CD4-positive, alpha-beta T cell (primary cell): ENCODE measurements at regions not wholly inside any gene's neighbourhood (a gene's known extent, or its start where the extent isn't known, plus 50 kb on each side); places are given as distances from the start of the nearest gene placed in this dataset.
"Not testable (repeated sequence)": the region's sequence is repeated elsewhere in the genome, so short reads cannot be mapped to it uniquely, and the experiment has no call there.

Source experiments
- ATAC-seq: fragments of 200-7000 bp; cut with Tn5 transposase; one replicate; pipeline ENCODE4 v1.10.0; 2022; ENCODE audit warnings: mild to moderate bottlenecking; ENCODE audit not compliant: poor library complexity
- CTCF ChIA-PET: fragments of 350-600 bp; sonication (Branson Sonifier 250); formaldehyde crosslinking; loops from one replicate; lab custom pipeline; 2021; ENCODE audit warnings: antibody characterized with exemption, inconsistent platforms; lab: Charles Lee
- POLR2A ChIA-PET: fragments of 350-600 bp; sonication (Branson Sonifier 250); formaldehyde crosslinking; loops from one replicate; lab custom pipeline; 2021; ENCODE audit warnings: antibody characterized with exemption, inconsistent platforms; lab: Charles Lee
- DNase-seq, 14 experiments: peaks; one replicate each; pipeline ENCODE4 v3.0.0-alpha.2; 2013 to 2020; ENCODE audit warnings: mixed read lengths in 2 of 14
- H3K27ac ChIP-seq, 2 donors: one replicate each; pipeline versions ENCODE4 v1.5.1 to v1.7.0; 2013; ENCODE audit warnings: low read length in 2 of 2, low read depth in 1 of 2, mild to moderate bottlenecking in 1 of 2
- H3K27me3 ChIP-seq, 2 experiments: 1 replicate in 1 of 2; 2 replicates in 1 of 2; pipeline versions ENCODE4 v1.6.1 to v1.7.0; 2013; ENCODE audit warnings: low read length in 2 of 2, control low read depth in 1 of 2, mild to moderate bottlenecking in 1 of 2, moderate library complexity in 1 of 2; ENCODE audit not compliant: insufficient read depth in 2 of 2, control insufficient read depth in 1 of 2
- H3K36me3 ChIP-seq: one replicate; pipeline ENCODE4 v1.6.1; 2013; ENCODE audit warnings: low read length, control low read depth; ENCODE audit not compliant: insufficient read depth
- H3K4me1 ChIP-seq: one replicate; pipeline ENCODE4 v1.6.1; 2013; ENCODE audit warnings: low read length, control low read depth; ENCODE audit not compliant: insufficient read depth
- H3K4me3 ChIP-seq: one replicate; pipeline ENCODE4 v1.5.1; 2013; ENCODE audit warnings: mild to moderate bottlenecking, low read length, moderate library complexity
- H3K9me3 ChIP-seq, 2 experiments: 1 replicate in 1 of 2; 2 replicates in 1 of 2; pipeline versions ENCODE4 v1.6.1 to v1.7.0; 2013; ENCODE audit warnings: low read length in 2 of 2, mild to moderate bottlenecking in 2 of 2, control low read depth in 1 of 2, moderate library complexity in 1 of 2; ENCODE audit not compliant: control insufficient read depth in 1 of 2, insufficient read depth in 1 of 2
- H3K27ac Mint-ChIP-seq: one replicate; pipeline ENCODE4 v1.8.0; 2020; ENCODE audit warnings: mixed read lengths
- H3K27me3 Mint-ChIP-seq: one replicate; pipeline ENCODE4 v1.8.0; 2021; ENCODE audit warnings: mixed read lengths
- H3K36me3 Mint-ChIP-seq: one replicate; pipeline ENCODE4 v1.8.0; 2021; ENCODE audit warnings: low read depth, mixed read lengths
- H3K4me1 Mint-ChIP-seq: one replicate; pipeline ENCODE4 v1.8.0; 2021; ENCODE audit warnings: low read depth, mixed read lengths
- H3K4me3 Mint-ChIP-seq: one replicate; pipeline ENCODE4 v1.8.0; 2020; ENCODE audit warnings: mild to moderate bottlenecking, mixed read lengths
- H3K9me3 Mint-ChIP-seq: one replicate; pipeline ENCODE4 v1.8.0; 2020; ENCODE audit warnings: mixed read lengths
- CTCF ChIP-seq: fragments of 200-600 bp; IDR thresholded peaks from one replicate; pipeline ENCODE4 v1.8.0; 2022; ENCODE audit warnings: antibody characterized with exemption, mild to moderate bottlenecking
- intact Hi-C, 2 experiments: fragments of 100-400 bp; cut with DNase I in 1 of 2; cut with micrococcal nuclease in 1 of 2; formaldehyde crosslinking; loops; one replicate each; pipeline versions ENCODE4 v1.15.1 to v1.9.0; 2023 to 2025; cut with DNase I, micrococcal nuclease

DNA sequence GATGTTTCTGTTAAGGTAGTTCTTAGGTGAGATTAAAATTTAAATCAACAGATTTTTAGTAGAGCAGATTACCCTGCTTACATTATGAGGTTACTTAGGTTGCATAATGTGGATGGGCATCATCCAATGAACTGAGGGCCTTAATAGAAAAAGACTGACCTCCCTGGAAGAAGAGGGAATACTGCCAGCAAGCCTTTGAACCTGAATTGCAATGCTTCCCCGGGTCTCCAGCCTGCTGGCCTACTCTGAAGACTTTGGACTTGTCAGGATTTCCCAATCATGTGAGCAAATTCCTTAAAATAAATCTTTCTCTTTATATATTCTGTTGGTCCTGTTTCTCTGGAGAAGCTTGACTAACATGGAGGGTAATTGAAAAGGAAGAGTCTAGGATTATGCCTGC, 542.1 kb upstream of the ARRDC3 start:
- Histone ChIP-seq H3K27me3 (no peaks in the 10 kb centered on the region), H3K9me3 (no peaks in the 10 kb centered on the region), H3K4me1 (no peaks in the 10 kb centered on the region), H3K27ac (no peak overlapping the region), H3K4me3 (no peak overlapping the region), H3K36me3 (no peaks in the 10 kb centered on the region)
- Mint-ChIP-seq H3K4me3 (no peak overlapping the region), H3K27me3 (no peaks in the 10 kb centered on the region), H3K9me3 (no peaks in the 10 kb centered on the region), H3K27ac (no peak overlapping the region), H3K4me1 (no peaks in the 10 kb centered on the region), H3K36me3 (no peaks in the 10 kb centered on the region)
- intact Hi-C loops: no loop called here
- TF ChIP-seq CTCF: no peak
- DNase-seq (no peak), ATAC-seq (no peak)
- CTCF ChIA-PET: no interaction called here
- POLR2A ChIA-PET: no interaction called here

- H3K4me3 Mint-ChIP-seq, H3K4me3 ChIP-seq, H3K27ac Mint-ChIP-seq, H3K4me1 Mint-ChIP-seq, H3K36me3 ChIP-seq, ATAC-seq, H3K27me3 ChIP-seq, H3K27ac ChIP-seq, H3K27me3 Mint-ChIP-seq, H3K9me3 Mint-ChIP-seq, CTCF ChIA-PET, H3K4me1 ChIP-seq, intact Hi-C loops, H3K36me3 Mint-ChIP-seq, POLR2A ChIA-PET: not testable (repeated sequence)
- peak in 1 of 14 experiments; percentile 3 for DNase-seq
- peaks cover 0 to 15% of the 10 kb centered on the region in 2 experiments for H3K9me3 ChIP-seq
Measured at GRCh38 chr5:91917037-91917814, 534.1 kb upstream of the ARRDC3 start.

- no peaks in the 10 kb centered on the region for H3K9me3 ChIP-seq
- no peak for TF ChIP-seq CTCF
- no peaks in the 10 kb centered on the region for H3K4me1 ChIP-seq
- no peaks in the 10 kb centered on the region for H3K4me1 Mint-ChIP-seq
- H3K4me3 Mint-ChIP-seq: no peak overlapping the region
- no peaks in the 10 kb centered on the region for H3K27me3 ChIP-seq
- CTCF ChIA-PET: no interaction called here
- no peak overlapping the region for H3K27ac ChIP-seq
- H3K27ac Mint-ChIP-seq: no peak overlapping the region
- no peaks in the 10 kb centered on the region for H3K36me3 ChIP-seq
- DNase-seq (no peak), ATAC-seq (no peak)
- no peaks in the 10 kb centered on the region for H3K27me3 Mint-ChIP-seq
- intact Hi-C loops: no loop called here
- H3K4me3 ChIP-seq: no peak overlapping the region
- H3K9me3 Mint-ChIP-seq: no peaks in the 10 kb centered on the region
- POLR2A ChIA-PET: no interaction called here
- no peaks in the 10 kb centered on the region for H3K36me3 Mint-ChIP-seq
Measured at GRCh38 chr5:91910655-91911054, 527.5 kb upstream of the ARRDC3 start.

DNA sequence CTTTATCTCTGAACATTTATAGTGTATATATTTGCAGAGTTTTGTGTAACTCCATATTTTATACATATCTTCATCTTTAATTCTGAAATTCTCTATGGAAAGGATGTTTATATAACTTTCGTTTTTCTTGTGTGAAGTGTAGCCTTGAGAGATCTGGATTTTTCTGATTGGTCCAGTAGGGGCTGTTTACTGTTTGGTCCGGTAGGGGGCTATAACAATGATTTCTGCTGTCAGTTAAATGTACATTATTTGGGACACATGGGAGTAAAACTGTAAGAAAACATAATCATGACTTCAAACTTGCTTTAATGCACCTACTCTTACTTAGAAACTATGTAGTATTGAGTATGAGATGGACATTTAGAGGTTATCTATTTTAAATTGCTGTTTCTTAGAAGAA, 527.1 kb upstream of the ARRDC3 start:
- Mint-ChIP-seq H3K9me3 (no peaks in the 10 kb centered on the region), H3K36me3 (no peaks in the 10 kb centered on the region), H3K4me1 (no peaks in the 10 kb centered on the region), H3K4me3 (no peak overlapping the region), H3K27ac (no peak overlapping the region), H3K27me3 (no peaks in the 10 kb centered on the region)
- ChIA-PET CTCF (no interaction called here), POLR2A (no interaction called here)
- H3K4me1 ChIP-seq: no peaks in the 10 kb centered on the region
- no peak for TF ChIP-seq CTCF
- H3K27ac ChIP-seq: no peak overlapping the region
- DNase-seq (no peak), ATAC-seq (no peak)
- intact Hi-C loops: no loop called here
- no peaks in the 10 kb centered on the region for H3K27me3 ChIP-seq
- no peak overlapping the region for H3K4me3 ChIP-seq
- no peaks in the 10 kb centered on the region for H3K36me3 ChIP-seq
- H3K9me3 ChIP-seq: no peaks in the 10 kb centered on the region
